ENCODE measurements at regions not wholly inside any gene's neighbourhood (a gene's known extent, or its start where the extent isn't known, plus 50 kb on each side); places are given as distances from the start of the nearest gene placed in this dataset.

DNA sequence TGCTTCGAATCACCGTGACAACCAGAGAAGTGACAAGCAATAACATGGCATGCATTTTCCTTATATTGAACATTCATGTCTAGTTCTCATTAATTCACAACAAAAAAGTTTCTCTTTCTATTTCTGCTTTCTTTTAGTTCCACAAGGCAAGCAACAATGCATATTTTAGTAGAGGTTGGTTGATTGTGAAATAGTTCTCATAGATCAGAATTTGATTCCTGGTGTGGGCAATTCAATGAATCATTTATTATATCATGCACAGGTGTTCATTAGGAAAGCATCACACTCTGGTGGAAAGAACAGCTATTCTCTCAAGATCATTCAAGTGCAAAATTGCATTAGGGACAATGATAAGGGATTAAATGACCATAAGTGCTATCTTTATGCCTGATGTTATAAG is 980.9 kb downstream of the BRINP3 start:
- intact Hi-C loops (cut with DNase I), result no loop called here
- H3K27ac ChIP-seq, result no peak overlapping the region
- DNase-seq, result no peak
- H3K4me1 ChIP-seq, result no peaks in the 10 kb centered on the region
- 35 to 36% methylated on average over 2 of the region's 2 CpGs for WGBS, 2 donors
- TF ChIP-seq POLR2A (IDR thresholded peaks at IDR 0.05) (no peak), CTCF (IDR thresholded peaks at IDR 0.05) (no peak)
- no peak for ATAC-seq
- no peaks in the 10 kb centered on the region for H3K27me3 ChIP-seq
- no peak overlapping the region for H3K4me3 ChIP-seq
- no peaks in the 10 kb centered on the region for H3K36me3 ChIP-seq (replicated peaks in 1 of 2; ENCODE audit: insufficient read depth in 1 of 2, low read depth in 2 of 2)
- no peaks in the 10 kb centered on the region for H3K9me3 ChIP-seq

DNA sequence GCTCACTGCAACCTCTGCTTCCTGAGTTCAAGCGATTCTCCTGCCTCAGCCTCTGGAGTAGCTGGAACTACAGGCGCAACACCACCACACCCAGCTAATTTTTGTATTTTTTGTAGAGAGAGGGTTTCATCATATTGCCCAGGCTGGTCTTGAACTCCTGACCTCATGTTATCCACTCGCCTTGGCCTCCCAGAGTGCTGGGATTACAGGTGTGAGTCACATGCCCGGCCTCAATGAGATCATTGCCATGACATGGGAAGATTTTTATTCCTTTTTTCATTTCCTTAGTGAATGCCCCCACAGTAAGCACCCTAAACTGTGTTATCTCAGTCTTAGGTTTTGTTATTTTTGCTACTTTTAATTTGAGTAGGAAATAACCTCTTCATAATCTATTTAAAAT is 977.9 kb downstream of the BRINP3 start:
- H3K4me1 ChIP-seq, result no peaks in the 10 kb centered on the region
- DNase-seq, result no peak
- 55 to 71% methylated on average over 4 of the region's 4 CpGs for WGBS, 2 donors
- H3K4me3 ChIP-seq, result no peak overlapping the region
- H3K9me3 ChIP-seq, result no peaks in the 10 kb centered on the region
- ATAC-seq, result no peak
- TF ChIP-seq CTCF (IDR thresholded peaks at IDR 0.05), result no peak
- TF ChIP-seq POLR2A (IDR thresholded peaks at IDR 0.05), result no peak
- H3K36me3 ChIP-seq (replicated peaks in 1 of 2; ENCODE audit: insufficient read depth in 1 of 2, low read depth in 2 of 2), result no peaks in the 10 kb centered on the region
- intact Hi-C loops (cut with DNase I), result no loop called here
- H3K27ac ChIP-seq, result no peak overlapping the region
- no peaks in the 10 kb centered on the region for H3K27me3 ChIP-seq

DNA sequence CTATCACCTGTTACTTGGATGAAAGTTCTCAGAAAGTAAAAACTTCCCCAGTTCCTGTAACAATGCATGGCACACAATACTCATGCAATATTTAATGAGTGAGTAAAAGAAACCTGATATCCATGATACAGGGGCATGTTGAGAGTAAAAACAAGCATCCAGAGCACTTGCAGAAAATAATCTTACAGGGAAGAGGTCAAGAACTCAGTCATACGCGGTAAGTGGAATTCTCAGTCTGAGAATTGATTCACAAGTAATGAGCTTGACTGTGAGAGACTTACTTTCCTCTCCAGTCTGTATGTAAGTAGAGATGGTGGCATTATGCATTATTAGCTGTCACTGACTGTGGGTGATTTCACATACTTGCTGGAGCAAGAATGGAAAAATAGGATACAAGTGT is 976.9 kb downstream of the BRINP3 start:
- DNase-seq (no peak), ATAC-seq (no peak)
- H3K9me3 ChIP-seq, result no peaks in the 10 kb centered on the region
- no peaks in the 10 kb centered on the region for H3K27me3 ChIP-seq
- no peaks in the 10 kb centered on the region for H3K4me1 ChIP-seq
- no peaks in the 10 kb centered on the region for H3K36me3 ChIP-seq (replicated peaks in 1 of 2; ENCODE audit: insufficient read depth in 1 of 2, low read depth in 2 of 2)
- no peak for TF ChIP-seq POLR2A (IDR thresholded peaks at IDR 0.05)
- no peak for TF ChIP-seq CTCF (IDR thresholded peaks at IDR 0.05)
- WGBS, 2 donors, result 34 to 66% methylated on average over 2 of the region's 2 CpGs
- intact Hi-C loops (cut with DNase I), result no loop called here
- no peak overlapping the region for H3K27ac ChIP-seq
- no peak overlapping the region for H3K4me3 ChIP-seq

DNA sequence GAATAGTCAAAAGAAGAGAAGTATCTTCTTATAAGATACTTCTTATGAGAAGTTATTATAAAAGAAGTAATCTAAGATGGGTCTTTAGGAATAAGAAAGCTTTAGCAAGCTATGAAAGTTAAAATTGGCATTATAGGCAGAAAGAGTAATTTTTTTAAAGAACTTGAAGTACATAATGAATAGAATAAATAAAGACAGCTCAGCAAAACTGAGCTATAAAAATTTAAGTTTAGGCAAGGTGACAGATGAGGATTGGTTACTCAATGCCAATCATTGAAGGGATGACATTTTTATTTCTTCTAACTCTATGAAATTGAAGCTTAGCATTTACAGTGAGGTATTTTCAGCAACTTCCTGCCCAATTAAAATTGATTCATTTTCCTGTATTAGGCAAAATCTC is 966.8 kb downstream of the BRINP3 start:
- H3K4me3 ChIP-seq, result no peak overlapping the region
- no peaks in the 10 kb centered on the region for H3K36me3 ChIP-seq (replicated peaks in 1 of 2; ENCODE audit: insufficient read depth in 1 of 2, low read depth in 2 of 2)
- no peaks in the 10 kb centered on the region for H3K9me3 ChIP-seq
- H3K4me1 ChIP-seq, result no peaks in the 10 kb centered on the region
- intact Hi-C loops (cut with DNase I), result no loop called here
- no peak overlapping the region for H3K27ac ChIP-seq
- no peak for DNase-seq
- no peak for ATAC-seq
- TF ChIP-seq CTCF (IDR thresholded peaks at IDR 0.05), result no peak
- TF ChIP-seq POLR2A (IDR thresholded peaks at IDR 0.05), result no peak
- no peaks in the 10 kb centered on the region for H3K27me3 ChIP-seq

GRCh38 chr1:189513091-189513490 is 964.6 kb downstream of the BRINP3 start:
- TF ChIP-seq CTCF (IDR thresholded peaks at IDR 0.05) (no peak), POLR2A (IDR thresholded peaks at IDR 0.05) (no peak)
- no peak for ATAC-seq
- no peaks in the 10 kb centered on the region for H3K27me3 ChIP-seq
- no peaks in the 10 kb centered on the region for H3K9me3 ChIP-seq
- no peaks in the 10 kb centered on the region for H3K4me1 ChIP-seq
- DNase-seq, result no peak
- H3K27ac ChIP-seq, result no peak overlapping the region
- intact Hi-C loops (cut with DNase I), result no loop called here
- H3K36me3 ChIP-seq (replicated peaks in 1 of 2; ENCODE audit: insufficient read depth in 1 of 2, low read depth in 2 of 2), result no peaks in the 10 kb centered on the region
- no peak overlapping the region for H3K4me3 ChIP-seq
- WGBS, 2 donors, result 59 to 73% methylated on average over 4 to 6 of the region's 6 CpGs

Data from body of pancreas (tissue), 4 donors.